WTC11 (cell line): ENCODE measurements at regions not wholly inside any gene's neighbourhood (a gene's known extent, or its start where the extent isn't known, plus 50 kb on each side); places are given as distances from the start of the nearest gene placed in this dataset.
"Not testable (repeated sequence)": the region's sequence is repeated elsewhere in the genome, so short reads cannot be mapped to it uniquely, and the experiment has no call there.

Source experiments
- AFF4 ChIP-seq: sonication (generic); formaldehyde crosslinking; IDR thresholded peaks from 2 replicates; pipeline ENCODE4 v1.8.1; 2023; ENCODE audit warnings: mild to moderate bottlenecking, missing genetic modification reagents, borderline replicate concordance
- ATF1 ChIP-seq: sonication (generic); formaldehyde crosslinking; IDR thresholded peaks from 2 replicates; pipeline ENCODE4 v1.8.1; 2023; ENCODE audit warnings: mild to moderate bottlenecking, moderate library complexity, missing genetic modification reagents
- ATF3 ChIP-seq: sonication (generic); formaldehyde crosslinking; conservative IDR thresholded peaks from 2 replicates; pipeline ENCODE4 v1.8.1; 2022; ENCODE audit warnings: mild to moderate bottlenecking, missing genetic modification reagents
- CREM ChIP-seq: sonication (generic); formaldehyde crosslinking; IDR thresholded peaks from 2 replicates; pipeline ENCODE4 v1.8.1; 2022; ENCODE audit warnings: mild to moderate bottlenecking, missing genetic modification reagents, moderate library complexity
- ETV6 ChIP-seq: sonication (generic); formaldehyde crosslinking; IDR thresholded peaks from 2 replicates; pipeline ENCODE4 v1.8.1; 2022; ENCODE audit warnings: mild to moderate bottlenecking, missing genetic modification reagents
- GABPB1 ChIP-seq: sonication (generic); formaldehyde crosslinking; IDR thresholded peaks from 2 replicates; pipeline ENCODE4 v1.8.1; 2023; ENCODE audit warnings: mild to moderate bottlenecking, missing genetic modification reagents
- MAX ChIP-seq: sonication (generic); formaldehyde crosslinking; IDR thresholded peaks from 2 replicates; pipeline ENCODE4 v1.8.0; 2022; ENCODE audit warnings: mild to moderate bottlenecking, missing genetic modification reagents
- NR2C2 ChIP-seq: sonication (generic); formaldehyde crosslinking; IDR thresholded peaks from 2 replicates; pipeline ENCODE4 v1.8.0; 2022; ENCODE audit warnings: mild to moderate bottlenecking, missing genetic modification reagents
- NR3C1 ChIP-seq: sonication (generic); formaldehyde crosslinking; conservative IDR thresholded peaks from 2 replicates; pipeline ENCODE4 v1.8.1; 2023; ENCODE audit warnings: low read depth, mild to moderate bottlenecking, missing genetic modification reagents
- SP1 ChIP-seq: sonication (generic); formaldehyde crosslinking; conservative IDR thresholded peaks from 2 replicates; pipeline ENCODE4 v1.8.1; 2022; ENCODE audit warnings: missing genetic modification reagents
- USF2 ChIP-seq: sonication (generic); formaldehyde crosslinking; IDR thresholded peaks from 2 replicates; pipeline ENCODE4 v1.8.1; 2023; ENCODE audit warnings: mild to moderate bottlenecking, missing genetic modification reagents, moderate library complexity
- ZNF121 ChIP-seq: sonication (generic); formaldehyde crosslinking; IDR thresholded peaks from 2 replicates; pipeline ENCODE4 v1.8.0; 2023; ENCODE audit warnings: missing genetic modification reagents
- TF ChIP-seq, protein P1 (sequence below): fragments of 200-600 bp; IDR thresholded peaks from 2 replicates; pipeline ENCODE4 v1.8.0; 2022; ENCODE audit warnings: antibody characterized with exemption

GRCh38 chr7:150009620-150010303 lies 136.0 kb downstream of the ATP6V0E2 start:
- not testable (repeated sequence) for TF ChIP-seq NR3C1 (CRISPR knock-in tag); ETV6 (CRISPR knock-in tag); ATF1 (CRISPR knock-in tag); ZNF121 (CRISPR knock-in tag); SP1 (CRISPR knock-in tag); NR2C2 (CRISPR knock-in tag); AFF4 (CRISPR knock-in tag); GABPB1 (CRISPR knock-in tag); MAX (CRISPR knock-in tag); CREM (CRISPR knock-in tag); USF2; ATF3 (CRISPR knock-in tag)
- TF ChIP-seq, protein P1, sequence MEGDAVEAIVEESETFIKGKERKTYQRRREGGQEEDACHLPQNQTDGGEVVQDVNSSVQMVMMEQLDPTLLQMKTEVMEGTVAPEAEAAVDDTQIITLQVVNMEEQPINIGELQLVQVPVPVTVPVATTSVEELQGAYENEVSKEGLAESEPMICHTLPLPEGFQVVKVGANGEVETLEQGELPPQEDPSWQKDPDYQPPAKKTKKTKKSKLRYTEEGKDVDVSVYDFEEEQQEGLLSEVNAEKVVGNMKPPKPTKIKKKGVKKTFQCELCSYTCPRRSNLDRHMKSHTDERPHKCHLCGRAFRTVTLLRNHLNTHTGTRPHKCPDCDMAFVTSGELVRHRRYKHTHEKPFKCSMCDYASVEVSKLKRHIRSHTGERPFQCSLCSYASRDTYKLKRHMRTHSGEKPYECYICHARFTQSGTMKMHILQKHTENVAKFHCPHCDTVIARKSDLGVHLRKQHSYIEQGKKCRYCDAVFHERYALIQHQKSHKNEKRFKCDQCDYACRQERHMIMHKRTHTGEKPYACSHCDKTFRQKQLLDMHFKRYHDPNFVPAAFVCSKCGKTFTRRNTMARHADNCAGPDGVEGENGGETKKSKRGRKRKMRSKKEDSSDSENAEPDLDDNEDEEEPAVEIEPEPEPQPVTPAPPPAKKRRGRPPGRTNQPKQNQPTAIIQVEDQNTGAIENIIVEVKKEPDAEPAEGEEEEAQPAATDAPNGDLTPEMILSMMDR: not testable (repeated sequence)
